Stimulated activated CD4-positive, alpha-beta T cell treated with anti-CD3 and anti-CD28 coated beads, Interleukin-1b, Interleukin-23, amount 100 ng/mL, for 1 hour (primary cell): ENCODE measurements at regions not wholly inside any gene's neighbourhood (a gene's known extent, or its start where the extent isn't known, plus 50 kb on each side); places are given as distances from the start of the nearest gene placed in this dataset.
"Not testable (repeated sequence)": the region's sequence is repeated elsewhere in the genome, so short reads cannot be mapped to it uniquely, and the experiment has no call there.

Experiments
- DNase-seq, 2 donors: peaks; one replicate each; pipeline ENCODE4 v3.0.0-alpha.2; 2020; ENCODE audit warnings: low read depth in 2 of 2

DNA sequence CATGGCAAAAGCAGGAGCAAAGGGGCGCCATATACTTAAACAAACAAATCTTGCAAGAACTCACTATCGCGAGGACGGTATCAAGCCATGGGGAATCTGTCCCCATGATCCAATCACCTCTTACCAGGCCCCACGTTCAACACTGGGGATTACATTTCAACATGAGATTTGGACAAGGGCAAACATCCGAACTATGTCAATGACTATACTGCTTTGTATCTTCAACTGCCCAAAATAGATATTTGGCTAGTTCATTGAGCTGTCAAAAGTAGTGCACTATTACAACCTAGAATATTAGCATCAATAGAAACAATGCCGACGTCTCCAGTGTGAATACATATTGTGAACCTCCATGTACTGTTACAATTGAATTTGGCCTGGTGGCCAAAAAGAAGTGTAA, 760.4 kb downstream of the MCTP2 start:
- no peak for DNase-seq

DNA sequence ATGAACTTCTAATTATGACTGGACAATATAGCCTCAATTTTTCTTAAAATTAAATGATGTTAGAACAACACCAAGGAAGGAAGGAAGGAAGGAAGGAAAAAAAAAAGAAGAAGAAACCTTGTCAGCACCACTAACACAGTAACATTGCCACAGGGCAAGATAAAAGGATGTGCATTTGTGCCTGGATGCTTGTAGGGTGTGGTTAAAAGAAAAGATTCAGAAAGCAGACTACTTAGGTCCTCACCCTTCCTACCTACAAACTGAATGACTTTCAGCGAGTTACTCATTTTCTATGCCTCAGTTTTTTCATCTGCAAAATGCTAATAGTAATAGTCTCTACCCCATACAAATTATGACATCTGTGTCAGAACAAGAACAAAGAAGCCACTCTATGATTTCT, 778.3 kb downstream of the MCTP2 start:
- no peak for DNase-seq

DNA sequence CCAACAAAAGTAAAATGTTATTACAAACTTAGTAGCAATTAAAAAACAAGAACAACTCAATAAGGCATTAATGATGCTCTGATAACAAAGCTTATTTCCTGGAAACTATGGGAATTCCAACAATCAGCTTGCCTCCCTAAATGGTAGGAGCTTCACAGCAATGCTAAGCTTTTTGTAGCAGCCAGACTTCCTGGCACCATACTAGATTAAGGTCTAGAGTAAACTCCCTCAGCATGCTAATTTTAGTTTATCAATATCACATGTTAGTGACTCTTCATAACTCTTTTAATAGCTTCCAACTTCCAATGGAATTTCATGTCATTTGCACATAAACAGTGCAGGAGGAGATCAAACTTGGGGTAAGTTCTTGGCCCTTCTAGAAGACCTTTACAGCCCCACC, 782.0 kb downstream of the MCTP2 start:
- no peak for DNase-seq

DNA sequence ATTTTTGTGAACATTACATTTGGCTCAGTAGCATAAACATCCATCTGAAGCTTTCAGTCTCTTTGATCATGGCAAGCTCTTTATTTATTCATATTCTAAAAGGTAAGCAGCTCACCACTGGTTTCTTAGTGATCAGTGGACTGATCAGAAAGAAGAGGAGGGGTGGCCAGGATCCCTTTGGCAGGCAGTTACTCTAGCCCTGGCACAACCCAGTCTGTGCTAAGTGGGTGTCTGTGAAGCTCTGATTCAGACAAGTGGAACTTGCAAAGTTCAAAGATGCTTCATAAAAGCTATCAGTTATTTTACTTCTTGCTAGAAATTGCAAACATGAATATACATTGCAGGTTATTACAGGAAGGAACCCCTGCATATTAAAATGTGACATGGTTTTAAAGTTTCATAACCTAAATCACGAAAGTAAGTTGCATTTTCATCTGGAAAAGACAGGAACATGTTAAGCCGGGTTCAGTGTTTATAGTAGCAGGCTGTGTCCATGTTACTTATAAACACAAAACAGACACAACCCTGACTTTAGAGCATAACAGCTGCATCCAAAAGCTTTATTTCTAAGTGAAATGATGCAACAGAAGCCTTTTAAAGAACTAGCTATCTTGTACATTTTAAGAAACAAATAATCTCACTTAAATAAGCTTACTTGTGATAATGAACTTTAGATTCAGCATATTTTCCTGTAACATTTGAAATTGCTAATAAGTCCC, 785.3 kb downstream of the MCTP2 start:
- no peak for DNase-seq

DNA sequence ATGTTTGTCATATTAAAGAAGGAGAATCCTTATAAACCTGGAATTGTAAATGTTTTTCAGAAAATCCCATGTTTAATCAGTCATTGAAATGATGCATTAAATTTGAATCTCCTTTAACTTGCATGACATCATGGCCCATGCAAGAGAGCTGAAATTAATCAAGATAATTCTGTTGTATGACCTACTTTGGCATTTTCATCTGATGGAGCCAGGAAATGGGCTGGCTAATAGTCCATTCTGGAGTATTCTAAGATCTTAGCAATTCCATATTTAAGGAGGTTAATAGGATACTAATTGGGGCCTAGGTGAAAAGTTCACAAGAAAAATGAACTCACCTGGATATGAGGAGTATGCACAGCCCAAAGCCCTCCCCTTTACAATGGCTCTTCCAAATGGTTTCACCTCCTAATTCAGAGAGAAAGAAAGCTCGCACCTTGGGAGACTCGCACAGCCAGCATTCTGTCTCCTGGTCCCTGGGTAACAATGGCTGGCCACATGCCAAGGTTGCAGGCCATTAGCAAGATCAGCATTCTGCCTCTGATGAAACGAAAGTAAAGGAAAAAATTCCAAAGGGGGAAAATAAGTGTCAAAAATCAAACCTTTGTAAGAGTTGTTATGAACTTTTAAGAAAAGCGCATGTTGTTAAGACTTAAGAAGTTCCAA, 786.4 kb downstream of the MCTP2 start:
- DNase-seq: no peak

DNA sequence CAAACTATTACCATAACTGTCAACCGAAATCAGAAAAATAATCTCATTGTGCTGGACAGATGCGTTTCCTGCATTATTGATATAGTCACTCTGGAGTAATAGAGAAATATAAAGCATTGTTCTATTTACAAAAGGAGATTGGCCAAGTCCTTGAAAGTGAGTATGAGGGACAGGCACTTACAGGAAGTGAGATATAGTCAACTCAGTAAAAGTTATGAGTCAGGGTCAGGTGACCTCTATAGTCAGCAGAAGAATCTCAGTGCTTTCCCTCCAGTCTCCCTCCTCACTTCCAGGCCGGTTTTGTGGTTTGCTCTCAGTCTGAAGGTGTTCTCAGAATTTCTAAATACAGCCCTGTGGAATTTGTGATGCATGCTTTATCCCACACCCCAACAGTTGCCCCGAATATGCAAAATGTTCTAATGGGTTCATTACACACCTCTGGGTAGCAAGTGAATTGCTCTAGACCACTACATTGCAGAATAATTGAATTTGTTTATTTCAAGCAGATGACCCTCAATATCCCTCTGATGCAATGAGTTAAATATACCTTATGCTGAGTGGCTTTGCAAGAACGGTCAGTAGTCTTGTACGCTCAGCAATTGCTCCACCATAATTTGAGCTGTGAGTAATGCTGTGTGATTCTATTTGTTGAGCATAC, 787.7 kb downstream of the MCTP2 start:
- no peak for DNase-seq

DNA sequence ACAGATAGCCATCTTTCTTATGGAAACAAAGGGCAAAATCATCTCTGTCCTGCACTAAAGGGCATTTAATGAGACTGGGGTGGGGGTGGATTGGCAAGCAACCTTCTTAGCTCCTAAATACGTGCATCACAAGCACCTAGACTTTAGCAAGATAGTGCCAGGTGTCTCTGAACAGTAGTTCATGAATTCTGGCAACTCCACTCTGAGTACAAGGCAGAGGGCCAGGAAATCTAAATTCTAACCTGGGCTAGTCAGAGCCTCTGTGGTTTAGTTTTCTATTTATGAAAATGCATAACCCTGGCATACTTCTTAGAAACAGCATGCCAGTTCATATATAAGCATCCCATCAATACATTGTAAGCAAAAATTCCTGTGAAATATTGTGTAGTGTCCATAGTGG, 788.5 kb downstream of the MCTP2 start:
- DNase-seq: no peak

DNA sequence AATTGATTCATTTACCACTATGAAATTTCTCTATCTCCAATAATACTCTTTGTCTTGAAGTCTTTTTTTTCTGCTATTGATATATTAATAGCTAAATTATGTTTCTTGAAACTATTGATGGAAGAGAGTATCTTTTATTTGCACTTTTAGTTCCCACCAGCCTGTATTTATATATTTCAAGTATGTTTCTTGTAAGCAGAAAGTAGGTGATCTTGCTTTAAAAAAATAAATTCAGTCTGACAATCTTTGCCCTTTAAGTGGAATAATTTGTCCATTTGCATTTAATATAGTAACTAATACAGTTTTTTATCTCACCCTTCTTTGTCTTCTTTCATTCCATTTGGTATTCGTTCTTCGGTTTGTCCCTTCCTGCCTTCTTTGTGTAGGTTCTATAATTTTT, 790.5 kb downstream of the MCTP2 start:
- no peak for DNase-seq

DNA sequence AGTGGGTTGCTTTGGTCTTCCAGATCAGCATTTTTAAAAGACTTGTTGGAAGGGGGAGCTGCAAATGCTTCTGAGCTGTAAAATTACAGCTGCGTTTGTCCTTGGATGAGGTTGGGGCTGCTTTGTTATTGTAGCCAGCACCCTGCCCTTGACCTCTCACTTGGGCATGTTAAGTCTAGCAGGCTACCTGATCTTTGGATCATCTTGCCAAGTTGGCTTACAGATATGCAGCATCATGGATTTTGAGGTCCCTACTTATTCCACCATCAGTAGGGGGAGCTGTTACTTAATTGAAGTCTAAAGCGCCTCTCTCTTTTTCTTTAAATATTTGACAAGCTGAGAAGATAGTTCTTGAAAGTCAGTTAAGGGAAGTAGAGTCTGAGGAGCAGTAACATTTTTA, 793.0 kb downstream of the MCTP2 start:
- no peak for DNase-seq

DNA sequence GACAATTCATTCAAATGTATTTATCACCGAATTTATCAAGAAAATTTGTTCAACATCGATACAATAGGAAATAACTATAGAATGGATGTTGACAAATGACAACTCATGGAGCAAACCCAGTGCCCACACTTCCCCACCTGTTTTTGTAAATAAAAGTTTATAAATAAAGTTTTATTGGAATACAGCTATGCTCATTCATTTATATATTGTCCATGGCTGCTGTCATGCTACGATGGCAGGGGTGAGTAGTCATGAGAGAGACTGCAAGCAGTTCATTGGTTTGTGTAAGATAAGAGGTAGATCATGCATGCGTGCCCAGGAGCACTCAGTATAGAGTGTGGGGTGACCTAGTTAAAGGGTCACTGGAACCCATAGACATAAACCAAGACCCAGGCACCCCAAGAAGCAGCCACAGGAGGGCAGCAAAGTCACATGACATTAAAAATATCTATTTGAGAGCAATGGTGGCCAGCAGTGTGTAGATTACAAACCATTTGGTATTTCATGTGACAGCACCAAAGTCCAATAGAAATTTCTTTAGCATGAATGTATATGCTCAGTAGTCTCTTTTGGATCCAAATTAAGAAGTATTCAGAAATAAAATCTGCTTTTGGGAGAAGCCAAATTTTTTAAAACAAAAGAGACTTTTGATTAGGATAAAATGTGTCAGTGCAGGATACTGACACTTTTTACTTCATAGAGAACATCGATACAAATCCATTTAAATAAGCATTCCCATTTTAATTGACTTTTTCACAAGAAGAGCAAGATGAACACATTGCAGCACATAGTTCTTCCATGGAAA, 794.8 kb downstream of the MCTP2 start:
- no peak for DNase-seq

DNA sequence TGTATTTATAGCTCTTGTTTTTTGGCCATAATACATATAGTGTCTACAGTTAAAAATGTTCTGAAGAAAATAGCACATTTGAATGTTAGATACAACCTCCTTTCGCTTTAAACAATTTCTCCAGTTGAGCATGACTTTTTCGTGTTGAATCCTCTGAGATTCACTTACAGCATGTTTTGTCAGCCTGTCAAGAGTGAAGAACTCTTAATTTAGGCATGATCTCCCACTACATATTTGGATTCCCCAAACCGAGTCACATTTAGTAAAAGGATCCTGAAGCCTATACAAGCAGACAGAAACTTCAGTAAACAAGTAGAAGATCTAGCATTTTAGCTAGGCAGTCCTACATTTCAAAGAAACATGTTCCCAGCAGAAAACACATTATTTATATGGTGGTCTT, 796.6 kb downstream of the MCTP2 start:
- DNase-seq: no peak

DNA sequence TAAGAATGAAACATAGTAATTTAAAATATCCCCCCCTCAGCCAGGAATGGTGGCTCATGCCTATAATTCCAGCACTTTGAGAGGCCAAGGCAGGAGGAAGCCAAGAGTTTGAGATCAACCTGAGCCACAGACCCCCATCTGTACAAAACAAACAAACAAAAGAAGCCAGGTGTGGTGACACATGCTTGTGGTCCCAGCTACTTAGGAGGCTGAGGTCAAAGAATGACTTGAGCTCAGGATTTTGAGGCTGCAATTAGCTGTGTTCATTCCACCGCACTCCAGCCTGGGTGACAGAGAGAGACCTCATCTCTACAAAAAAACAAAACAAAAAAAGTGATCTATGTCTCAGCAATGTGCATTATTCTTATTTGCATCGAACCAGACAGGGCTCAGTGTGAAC, 800.8 kb downstream of the MCTP2 start:
- DNase-seq: no peak

DNA sequence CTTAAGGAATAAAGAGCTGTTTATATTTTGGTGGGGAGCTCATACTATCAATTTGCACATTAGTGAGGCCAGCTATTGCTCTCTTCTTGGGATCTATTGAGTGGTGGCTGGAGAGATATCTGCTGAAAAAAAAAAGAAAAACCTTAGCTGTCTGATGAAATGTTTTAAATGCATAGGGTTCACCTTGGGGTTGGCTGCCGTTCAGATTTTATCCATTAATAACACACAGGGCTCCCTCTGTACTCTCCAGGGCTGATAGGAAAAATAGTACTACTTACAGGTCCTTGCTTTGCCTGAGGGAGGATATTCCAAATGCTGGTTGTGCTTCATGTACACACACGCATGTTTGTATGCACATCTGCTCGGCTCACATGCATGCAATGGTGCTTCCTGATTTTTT, 803.7 kb downstream of the MCTP2 start:
- no peak for DNase-seq

DNA sequence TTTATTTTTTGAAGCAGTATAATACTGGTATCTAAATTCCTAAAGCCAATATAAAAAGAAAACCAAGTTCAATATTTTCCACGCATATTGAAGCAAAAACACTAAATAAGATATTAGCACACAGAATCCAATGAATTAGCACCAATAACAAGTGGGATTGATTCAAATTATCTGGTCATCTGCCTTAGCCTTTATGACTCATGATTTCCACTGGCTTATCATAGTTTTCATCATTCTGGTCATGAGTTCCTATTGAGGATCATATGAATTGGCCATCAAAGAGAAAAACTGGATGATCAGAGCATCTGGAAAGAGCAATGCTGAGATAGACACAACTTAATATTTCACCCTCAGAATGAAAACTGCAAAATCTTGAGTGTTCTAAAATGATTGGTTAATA, 809.9 kb downstream of the MCTP2 start:
- no peak for DNase-seq

DNA sequence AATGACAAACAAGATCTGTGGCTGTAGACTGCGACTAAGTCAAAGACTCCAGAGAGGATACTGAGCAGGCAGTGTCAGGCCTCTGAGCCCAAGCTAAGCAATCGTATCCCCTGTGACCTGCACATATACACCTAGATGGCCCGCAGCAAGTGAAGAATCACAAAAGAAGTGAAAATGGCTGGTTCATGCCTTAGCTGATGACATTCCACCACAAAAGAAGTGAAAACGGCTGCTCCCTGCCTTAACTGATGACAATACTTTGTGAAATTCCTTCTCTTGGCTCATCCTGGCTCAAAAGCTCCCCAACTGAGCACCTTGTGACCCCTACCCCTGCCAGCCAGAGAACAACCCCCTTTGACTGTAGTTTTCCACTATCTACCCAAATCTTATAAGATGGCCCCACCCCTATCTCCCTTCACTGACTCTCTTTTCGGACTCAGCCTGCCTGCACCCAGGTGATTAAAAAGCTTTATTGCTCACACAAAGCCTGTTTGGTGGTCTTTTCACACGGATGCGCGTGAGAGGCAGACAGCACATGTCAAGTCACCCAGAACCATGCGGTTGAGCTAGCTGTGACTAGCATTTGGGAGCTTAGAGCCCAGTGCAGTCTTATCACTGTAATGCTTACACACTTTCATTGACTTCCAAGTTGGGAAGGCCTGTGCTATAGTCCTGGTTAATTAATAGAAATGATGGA, 812.0 kb downstream of the MCTP2 start:
- not testable (repeated sequence) for DNase-seq

DNA sequence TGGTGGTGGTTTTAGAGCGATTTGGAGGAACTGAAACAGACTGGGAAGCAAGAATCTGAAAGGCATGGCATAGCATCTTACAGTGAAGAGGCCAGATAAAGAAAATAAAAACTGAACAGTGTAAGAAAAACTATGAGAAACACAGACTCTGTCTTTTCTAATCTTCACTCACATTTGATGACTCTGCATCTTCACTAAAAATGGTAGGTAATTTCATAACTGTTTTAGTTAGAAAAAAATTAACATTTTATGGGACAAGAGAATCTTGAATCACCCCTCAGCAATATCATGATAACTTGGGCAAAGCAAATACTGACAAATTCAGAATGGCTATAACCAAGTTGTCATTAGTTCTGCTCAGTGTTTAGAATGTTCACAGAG, 812.6 kb downstream of the MCTP2 start:
- no peak for DNase-seq

DNA sequence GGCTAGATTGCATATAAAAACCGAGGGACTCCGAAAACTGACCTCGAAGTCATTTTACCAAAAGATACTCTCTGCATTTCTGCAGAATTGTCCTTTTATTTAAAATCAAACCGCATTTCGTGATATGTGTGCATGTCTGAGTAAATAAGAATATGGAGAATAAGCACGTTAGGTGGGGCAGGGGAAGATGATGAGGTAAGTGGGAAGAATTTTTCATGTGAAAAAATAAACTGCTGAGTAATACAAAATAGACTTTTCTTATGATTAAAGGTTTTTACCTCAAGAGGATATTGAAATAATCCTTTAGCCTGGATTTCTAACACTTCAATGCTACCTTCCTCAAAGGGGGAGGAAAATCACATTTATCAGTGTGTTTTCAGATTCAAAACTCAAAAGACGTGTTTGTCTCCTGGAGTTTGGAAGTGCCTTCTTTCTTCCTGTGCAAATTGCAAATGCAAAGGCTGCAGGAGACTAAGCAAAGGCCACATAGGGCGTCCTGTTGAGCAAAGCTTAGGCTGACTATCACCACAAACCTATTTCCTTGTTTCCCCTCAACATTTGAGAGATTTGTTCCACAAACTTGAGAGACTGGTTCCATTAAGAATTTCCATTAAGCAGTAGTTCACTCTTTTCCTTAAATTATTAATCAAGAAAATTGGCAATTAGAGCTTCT, 813.5 kb downstream of the MCTP2 start:
- no peak for DNase-seq

DNA sequence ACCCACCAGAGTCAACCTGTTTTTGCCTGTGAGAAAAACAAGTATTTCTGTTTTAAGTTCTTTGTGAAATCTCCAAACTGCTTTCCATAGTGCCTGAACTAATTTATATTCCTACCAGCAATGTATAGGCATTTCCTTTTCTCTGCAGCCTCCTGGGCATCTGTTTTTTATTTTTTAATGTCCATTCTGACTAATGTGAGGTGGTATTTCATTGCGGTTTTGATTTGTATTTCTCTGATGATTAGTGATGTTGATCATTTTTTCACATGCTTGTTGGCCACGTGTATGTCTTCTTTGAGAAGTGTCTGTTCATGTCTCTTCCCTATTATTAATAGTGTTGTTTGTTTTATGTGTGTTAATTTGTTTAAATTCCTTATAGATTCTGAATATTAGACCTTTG, 820.5 kb downstream of the MCTP2 start:
- DNase-seq: no peak

DNA sequence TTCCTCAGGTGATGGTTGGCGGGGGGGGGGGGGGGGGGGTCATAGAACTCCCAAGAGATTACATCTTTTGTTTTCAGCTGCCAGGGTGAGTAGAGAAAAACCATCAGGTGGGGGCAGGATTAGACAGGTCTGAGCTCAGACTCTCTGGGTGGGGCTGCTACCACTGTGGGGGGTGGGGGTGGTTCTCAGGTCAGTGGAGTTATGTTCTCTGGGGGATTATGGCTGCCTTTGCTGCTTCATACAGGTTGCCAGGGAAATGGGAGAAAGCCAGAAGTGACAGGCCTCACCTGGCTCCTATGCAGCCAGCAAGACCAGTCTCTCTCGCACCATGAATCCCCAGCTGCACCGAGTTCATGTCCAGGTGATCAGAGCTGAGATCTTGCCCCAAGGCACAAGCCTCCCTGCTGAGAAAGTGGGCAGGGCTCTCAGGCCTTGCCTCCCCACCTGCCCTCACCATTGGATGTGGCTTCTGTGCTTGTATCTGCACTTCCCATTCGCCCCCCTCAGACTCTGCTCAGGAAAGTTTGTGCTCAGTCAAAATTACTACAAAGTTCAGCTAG, 828.1 kb downstream of the MCTP2 start:
- no peak for DNase-seq

DNA sequence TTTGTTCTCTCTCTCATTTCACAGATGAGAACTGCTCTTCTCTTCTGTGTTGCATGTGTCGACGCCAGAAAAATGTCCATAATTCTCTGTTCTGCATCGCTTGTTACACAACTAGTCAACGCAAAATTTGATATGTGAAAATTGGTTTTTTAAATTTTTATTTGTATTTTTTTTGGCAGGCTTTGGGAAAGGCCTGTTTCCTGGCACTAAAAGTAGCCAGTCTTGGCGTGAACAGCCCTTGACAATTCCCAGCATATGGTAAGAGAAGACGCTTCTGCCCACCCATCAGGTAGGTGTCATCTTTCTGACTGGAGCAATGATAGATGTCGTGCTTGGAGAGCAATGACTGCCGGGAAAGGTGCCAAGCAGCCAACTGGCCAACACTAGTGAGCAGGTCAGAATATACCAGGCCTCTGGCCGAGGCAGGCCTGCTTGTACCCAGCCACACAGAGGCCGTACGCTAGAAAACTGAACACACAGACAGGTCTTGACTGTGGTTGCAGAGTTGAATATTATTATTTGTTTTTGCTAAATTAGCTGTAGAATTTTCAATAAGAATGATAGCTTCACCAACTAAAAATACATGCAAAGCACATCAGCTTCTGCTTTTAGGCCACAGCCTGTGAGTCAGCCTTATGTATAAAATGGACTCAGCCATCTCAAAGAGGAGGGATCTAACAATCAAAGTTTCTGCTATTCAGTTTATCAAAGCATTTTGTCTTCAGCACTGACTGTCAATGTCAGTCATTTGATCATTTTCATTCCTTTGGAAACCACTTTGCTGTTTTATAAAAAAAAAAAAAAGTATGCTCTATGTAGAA, 837.5 kb downstream of the MCTP2 start:
- DNase-seq: no peak
